ENCODE measurements at regions not wholly inside any gene's neighbourhood (a gene's known extent, or its start where the extent isn't known, plus 50 kb on each side); places are given as distances from the start of the nearest gene placed in this dataset.

GRCh38 chr3:6119367-6119766 lies 741.5 kb upstream of the GRM7 start:
- TF ChIP-seq CTCF (IDR thresholded peaks at IDR 0.05) = no peak
- no peak for TF ChIP-seq POLR2A (IDR thresholded peaks at IDR 0.05)
